GM12874 (cell line): ENCODE measurements at regions not wholly inside any gene's neighbourhood (a gene's known extent, or its start where the extent isn't known, plus 50 kb on each side); places are given as distances from the start of the nearest gene placed in this dataset.

Source experiments
- TF ChIP-seq, protein P1 (sequence below): IDR thresholded peaks from 2 replicates; pipeline ENCODE4 v1.5.1; 2011; ENCODE audit warnings: low read depth, mild to moderate bottlenecking, control low read depth, low read length, moderate library complexity; ENCODE audit not compliant: insufficient read depth

DNA sequence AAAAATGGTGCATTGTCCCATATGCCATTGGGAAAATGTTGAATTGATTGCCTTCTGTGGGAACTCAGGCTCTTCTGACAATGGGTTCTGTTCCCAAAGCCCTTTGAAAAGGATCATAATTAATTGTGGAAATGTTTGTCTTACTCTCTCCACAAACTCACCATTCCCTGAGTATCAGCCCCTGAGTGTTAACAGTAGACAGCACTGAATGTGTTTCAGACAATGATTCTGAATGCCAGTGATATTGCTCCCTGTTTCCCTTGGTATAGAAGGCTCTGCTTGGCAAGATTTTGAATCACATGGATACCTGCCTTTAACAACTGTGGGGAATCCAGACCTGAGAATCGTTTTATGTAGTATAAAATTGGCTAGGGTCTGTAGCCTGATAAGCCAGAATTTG lies 1096.8 kb downstream of the ADGRL2 start:
- TF ChIP-seq, protein P1, sequence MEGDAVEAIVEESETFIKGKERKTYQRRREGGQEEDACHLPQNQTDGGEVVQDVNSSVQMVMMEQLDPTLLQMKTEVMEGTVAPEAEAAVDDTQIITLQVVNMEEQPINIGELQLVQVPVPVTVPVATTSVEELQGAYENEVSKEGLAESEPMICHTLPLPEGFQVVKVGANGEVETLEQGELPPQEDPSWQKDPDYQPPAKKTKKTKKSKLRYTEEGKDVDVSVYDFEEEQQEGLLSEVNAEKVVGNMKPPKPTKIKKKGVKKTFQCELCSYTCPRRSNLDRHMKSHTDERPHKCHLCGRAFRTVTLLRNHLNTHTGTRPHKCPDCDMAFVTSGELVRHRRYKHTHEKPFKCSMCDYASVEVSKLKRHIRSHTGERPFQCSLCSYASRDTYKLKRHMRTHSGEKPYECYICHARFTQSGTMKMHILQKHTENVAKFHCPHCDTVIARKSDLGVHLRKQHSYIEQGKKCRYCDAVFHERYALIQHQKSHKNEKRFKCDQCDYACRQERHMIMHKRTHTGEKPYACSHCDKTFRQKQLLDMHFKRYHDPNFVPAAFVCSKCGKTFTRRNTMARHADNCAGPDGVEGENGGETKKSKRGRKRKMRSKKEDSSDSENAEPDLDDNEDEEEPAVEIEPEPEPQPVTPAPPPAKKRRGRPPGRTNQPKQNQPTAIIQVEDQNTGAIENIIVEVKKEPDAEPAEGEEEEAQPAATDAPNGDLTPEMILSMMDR, result no peak

DNA sequence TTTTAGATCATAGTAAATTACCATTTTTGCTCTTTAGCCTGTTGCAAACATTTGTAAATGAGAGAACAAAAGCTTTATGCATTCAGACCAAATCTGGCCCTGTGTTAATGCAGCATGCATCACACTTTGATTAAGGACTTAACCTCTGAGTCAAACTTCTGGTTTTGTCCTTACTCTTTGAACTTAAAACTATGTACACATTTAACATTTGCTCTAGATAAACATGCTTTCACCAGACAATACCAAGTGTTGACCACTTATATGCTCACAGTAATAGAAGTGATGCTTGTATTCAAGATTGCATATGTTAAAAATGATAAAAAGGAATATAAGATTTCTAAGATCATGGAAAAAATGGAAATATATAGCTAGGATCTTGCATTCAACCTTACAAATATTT lies 1095.3 kb downstream of the ADGRL2 start:
- TF ChIP-seq, protein P1, result no peak

DNA sequence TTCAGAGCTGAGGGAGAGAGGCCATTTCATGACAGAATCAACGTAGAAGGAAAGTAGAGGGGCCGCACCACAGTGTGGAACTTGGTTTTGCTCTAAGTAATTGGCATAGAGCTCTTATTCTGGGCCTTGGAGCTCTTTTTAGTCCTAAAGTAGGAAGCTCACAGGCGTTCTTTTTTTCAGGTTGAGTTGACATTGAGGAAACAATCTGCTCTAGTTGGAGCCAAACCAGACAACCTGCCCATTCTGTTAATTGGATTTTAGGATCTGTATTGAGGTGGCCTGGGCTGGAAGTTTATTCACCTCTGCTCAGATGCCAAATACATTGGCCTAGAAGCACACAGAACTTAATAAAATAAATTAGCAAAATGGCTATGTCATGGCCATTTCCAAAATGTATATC lies 1093.9 kb downstream of the ADGRL2 start:
- TF ChIP-seq, protein P1, result no peak

DNA sequence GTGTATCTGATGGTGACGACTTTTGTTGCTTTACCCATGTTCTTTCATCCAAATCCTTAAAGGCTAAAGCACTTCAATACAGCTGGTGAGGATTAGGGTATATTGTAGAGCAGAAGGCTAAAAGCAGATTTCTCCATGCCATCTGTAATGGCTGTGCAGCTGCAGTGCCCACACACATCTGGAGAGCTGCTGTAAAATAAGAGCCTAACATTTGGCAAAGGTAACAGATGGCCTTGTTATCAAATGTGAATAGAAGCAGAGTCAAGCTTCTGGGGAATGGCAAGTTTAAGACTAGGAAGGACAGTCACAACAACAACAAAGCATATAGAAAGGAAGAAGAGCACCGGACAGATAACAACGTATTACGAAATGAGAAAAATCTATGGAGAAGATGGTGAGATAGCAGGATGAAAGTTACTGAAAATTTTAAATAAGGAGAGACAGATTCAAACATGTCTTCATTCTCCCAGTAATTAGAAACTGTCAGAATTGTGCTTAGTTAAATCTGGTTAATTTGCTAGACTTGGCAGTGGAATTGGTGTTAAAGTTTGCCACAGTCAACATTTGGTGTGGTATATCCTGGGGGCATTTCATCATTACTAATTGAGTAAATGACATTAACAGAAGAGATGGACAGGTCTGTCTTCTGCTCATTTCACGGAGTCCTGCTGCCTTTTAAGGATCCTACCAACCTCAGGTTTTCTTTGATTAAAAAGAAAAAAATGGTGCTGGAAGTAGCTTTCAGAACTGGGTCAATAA lies 1093.2 kb downstream of the ADGRL2 start:
- TF ChIP-seq, protein P1, result no peak

DNA sequence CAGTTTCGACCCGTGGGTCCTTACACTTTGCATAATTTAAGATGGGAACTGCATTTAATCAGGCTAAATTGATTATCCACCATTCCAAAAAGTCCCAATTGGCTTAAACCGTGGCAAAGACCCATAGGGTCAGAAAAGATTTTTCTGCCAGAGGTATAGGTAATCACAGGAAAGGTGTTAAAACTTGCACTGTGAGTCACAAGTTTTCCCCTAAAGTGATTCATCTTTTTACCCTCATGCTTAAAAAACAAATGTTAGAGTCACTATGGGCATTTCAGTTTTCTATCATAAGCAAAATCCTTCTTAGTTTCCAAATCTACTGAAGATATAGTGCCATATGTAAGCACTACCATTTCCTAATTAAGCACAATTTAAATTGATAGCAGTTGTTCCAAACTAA lies 1079.8 kb downstream of the ADGRL2 start:
- TF ChIP-seq, protein P1, result no peak

DNA sequence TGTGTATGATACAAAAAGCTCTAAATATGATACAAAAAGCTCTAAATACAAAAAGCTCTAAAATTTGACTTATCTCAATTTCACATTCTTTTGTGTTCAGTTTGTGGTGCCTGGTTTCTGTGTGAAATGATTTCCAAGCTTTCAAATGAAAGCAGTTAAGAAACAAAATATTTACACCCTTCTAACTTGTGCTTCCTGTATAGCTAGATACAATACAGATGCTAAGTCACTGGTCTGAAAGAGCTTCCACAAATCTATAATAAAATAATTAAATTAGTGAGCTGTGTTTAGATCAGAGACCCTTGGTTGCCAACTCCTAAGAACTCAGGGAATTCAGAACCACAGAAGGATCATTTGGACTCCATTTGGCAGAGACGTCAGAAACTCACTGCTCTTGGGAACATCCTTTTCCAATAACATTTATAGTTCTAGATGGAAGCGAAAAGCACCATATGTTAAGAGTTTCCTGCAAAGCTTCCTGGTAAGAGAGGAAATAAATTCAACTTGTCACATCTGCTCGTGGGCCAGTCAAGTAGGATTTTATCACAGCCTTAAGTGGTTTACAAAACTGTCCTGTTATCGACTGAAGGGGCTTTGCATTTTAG lies 1079.1 kb downstream of the ADGRL2 start:
- TF ChIP-seq, protein P1, result no peak

DNA sequence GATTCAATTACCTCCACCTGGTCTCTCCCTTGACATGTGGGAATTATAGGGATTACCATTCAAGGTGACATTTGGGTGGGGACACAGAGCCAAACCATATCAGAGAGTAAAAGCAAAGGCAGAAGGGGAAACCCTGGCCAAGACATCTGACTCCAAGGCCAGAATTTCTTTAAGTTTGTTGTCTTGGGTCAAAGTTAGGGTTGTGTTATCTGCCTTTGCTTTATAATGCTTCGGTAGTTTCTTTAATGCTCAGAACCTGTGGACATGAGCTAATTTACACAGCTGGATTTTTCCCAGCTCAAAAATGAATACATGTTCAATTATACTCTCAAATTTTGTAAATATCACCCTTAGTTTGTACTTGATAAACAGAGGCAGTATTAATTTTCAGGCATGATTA lies 1074.4 kb downstream of the ADGRL2 start:
- TF ChIP-seq, protein P1, result no peak
